ENCODE measurements at regions not wholly inside any gene's neighbourhood (a gene's known extent, or its start where the extent isn't known, plus 50 kb on each side); places are given as distances from the start of the nearest gene placed in this dataset.

- H3K27ac ChIP-seq, result no peak overlapping the region
- H3K4me3 ChIP-seq, result no peak overlapping the region
- ATAC-seq, result no peak
- peaks cover 0 to 22% (median 4%) of the 10 kb centered on the region in 12 donors for H3K9me3 ChIP-seq
- H3K27me3 ChIP-seq, result no peaks in the 10 kb centered on the region
- no peaks in the 10 kb centered on the region for H3K36me3 ChIP-seq
- 93 to 100% (median 96%) methylated on average over 2 of the region's 2 CpGs for WGBS, 4 donors
- peaks cover 0 to 21% (median 0%) of the 10 kb centered on the region in 12 donors for H3K4me1 ChIP-seq
- intact Hi-C loops (cut with DNase I), result no loop called here
- TF ChIP-seq CTCF (IDR thresholded peaks at IDR 0.05) (no peak), POLR2A (IDR thresholded peaks at IDR 0.05) (no peak)
- no peak for DNase-seq
Measured at GRCh38 chr10:7025296-7025695, 385.5 kb downstream of the SFMBT2 start.

GRCh38 chr10:7015457-7015856 lies 395.4 kb downstream of the SFMBT2 start:
- H3K27ac ChIP-seq, result no peak overlapping the region
- H3K36me3 ChIP-seq, result no peaks in the 10 kb centered on the region
- H3K4me3 ChIP-seq, result no peak overlapping the region
- intact Hi-C loops (cut with DNase I), result no loop called here
- no peak for DNase-seq
- peaks cover 0 to 19% (median 3%) of the 10 kb centered on the region in 12 donors for H3K9me3 ChIP-seq
- WGBS, 4 donors, result 52 to 68% (median 63%) methylated on average over 5 of the region's 5 CpGs
- no peak for TF ChIP-seq CTCF (IDR thresholded peaks at IDR 0.05)
- no peak for TF ChIP-seq POLR2A (IDR thresholded peaks at IDR 0.05)
- H3K27me3 ChIP-seq, result peaks cover 0 to 3% (median 0%) of the 10 kb centered on the region in 9 donors
- no peak for ATAC-seq
- no peaks in the 10 kb centered on the region for H3K4me1 ChIP-seq

- ATAC-seq (no peak), DNase-seq (no peak)
- Histone ChIP-seq H3K27ac (no peak overlapping the region), H3K4me1 (no peaks in the 10 kb centered on the region), H3K4me3 (no peak overlapping the region), H3K36me3 (no peaks in the 10 kb centered on the region), H3K27me3 (peaks cover 0 to 3% (median 0%) of the 10 kb centered on the region in 9 donors), H3K9me3 (peaks cover 0 to 12% (median 0%) of the 10 kb centered on the region in 12 donors)
- intact Hi-C loops (cut with DNase I), result no loop called here
- no peak for TF ChIP-seq CTCF (IDR thresholded peaks at IDR 0.05)
- no peak for TF ChIP-seq POLR2A (IDR thresholded peaks at IDR 0.05)
- 68 to 73% (median 71%) methylated on average over 4 of the region's 4 CpGs for WGBS, 4 donors
Measured at GRCh38 chr10:7014721-7015120, 396.1 kb downstream of the SFMBT2 start.

- DNase-seq (no peak), ATAC-seq (no peak)
- intact Hi-C loops (cut with DNase I), result no loop called here
- no peak for TF ChIP-seq POLR2A (IDR thresholded peaks at IDR 0.05)
- no peak for TF ChIP-seq CTCF (IDR thresholded peaks at IDR 0.05)
- no peak overlapping the region for H3K4me3 ChIP-seq
- H3K9me3 ChIP-seq, result no peaks in the 10 kb centered on the region
- no peaks in the 10 kb centered on the region for H3K4me1 ChIP-seq
- no peak overlapping the region for H3K27ac ChIP-seq
- 64 to 69% (median 66%) methylated on average over 2 of the region's 2 CpGs for WGBS, 4 donors
- H3K36me3 ChIP-seq, result no peaks in the 10 kb centered on the region
- no peaks in the 10 kb centered on the region for H3K27me3 ChIP-seq
Measured at GRCh38 chr10:7011994-7012393, 398.8 kb downstream of the SFMBT2 start.
